ENCODE measurements at regions not wholly inside any gene's neighbourhood (a gene's known extent, or its start where the extent isn't known, plus 50 kb on each side); places are given as distances from the start of the nearest gene placed in this dataset.

DNA sequence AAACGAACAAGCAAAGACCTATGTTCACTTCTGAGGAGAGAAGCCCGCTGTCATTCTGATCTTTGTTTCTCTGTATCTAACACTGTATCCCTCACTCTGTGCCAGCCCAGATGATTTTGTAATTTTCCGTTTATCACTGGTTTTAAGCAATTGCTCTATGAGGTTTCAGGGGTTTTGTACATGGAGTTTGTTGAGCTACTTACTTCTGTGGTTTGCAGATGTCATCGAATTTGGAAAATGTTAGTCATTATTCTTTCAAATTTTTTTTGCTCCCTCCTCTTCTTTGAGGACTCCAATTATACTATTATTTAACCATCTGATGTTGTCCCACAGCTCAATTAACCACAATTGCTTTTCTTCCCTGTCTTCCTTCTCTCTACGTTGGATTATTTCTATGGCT, 650.9 kb upstream of the IGFBP3 start:
- DNase-seq (ENCODE audit: low spot score), result no peak

DNA sequence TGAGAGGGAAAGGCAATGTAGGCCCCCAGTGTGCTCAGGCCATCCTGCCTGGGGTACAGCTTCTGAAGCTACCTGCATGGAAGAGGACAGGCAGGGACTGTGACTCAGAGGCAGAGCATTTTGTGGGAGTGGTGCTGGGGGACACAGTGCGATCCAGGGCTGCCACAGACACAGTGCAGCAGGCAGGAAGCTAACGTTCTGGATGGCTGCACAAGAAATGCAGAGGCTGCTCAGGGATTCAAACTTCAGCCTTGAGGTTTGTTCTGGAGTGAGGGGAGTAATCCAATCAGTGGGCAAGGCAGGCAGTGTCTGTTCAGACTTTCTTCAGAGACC, 648.0 kb upstream of the IGFBP3 start:
- peak; percentile 11 for DNase-seq (ENCODE audit: low spot score)

DNA sequence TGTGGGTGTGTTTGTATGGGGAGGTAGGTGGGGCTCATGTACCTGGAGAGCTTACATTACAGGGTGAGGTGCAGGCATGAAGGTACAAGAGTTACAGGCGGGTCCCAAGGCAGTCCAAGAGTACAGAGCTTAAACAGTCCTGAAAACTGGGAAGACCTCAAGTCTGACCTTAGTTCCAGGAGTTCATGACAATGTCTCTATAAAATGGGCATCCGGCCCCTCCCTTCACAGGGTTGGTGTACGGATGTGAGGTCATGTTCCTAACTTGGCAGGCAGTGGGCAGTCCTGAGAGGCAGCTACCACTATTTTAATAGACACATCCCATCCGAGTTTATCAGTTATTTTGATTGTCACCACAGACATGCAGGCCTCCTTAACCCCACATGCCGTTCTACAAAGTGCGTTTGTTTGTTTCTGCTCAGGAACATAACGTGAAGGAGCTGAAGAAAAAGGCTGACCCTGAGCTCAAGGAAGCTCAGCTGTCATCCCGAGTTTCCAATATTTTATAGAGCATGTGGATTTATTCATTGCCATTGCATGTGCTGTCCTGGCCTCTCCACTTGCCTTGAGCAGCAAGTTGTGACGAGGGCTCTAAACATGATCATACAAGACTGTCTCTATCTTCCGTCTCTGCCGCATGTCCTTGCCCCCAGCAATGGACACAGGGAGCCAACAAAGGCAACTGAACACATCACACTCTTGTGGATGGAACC, 647.5 kb upstream of the IGFBP3 start:
- peak; percentile 24 for DNase-seq (ENCODE audit: low spot score)

DNA sequence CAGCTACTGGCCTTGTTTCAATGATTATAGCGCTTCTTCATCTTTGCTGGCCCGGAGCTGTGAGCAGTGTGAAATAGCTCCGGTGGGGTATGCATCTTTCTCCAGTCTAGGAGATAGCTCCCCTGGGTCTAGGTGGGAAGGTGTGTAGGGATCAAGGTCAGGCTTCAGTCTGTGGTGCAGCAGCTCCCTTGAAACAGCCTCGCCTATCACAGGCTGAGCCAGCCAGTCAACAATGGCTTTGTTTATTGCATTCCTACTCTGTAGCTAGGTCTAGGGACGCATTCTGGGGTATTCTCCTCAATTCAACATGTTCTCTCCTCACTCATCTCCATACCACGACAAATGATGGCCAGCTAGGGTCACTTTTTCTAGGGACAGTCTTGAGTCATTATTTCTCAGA, 646.8 kb upstream of the IGFBP3 start:
- no peak for DNase-seq (ENCODE audit: low spot score)

DNA sequence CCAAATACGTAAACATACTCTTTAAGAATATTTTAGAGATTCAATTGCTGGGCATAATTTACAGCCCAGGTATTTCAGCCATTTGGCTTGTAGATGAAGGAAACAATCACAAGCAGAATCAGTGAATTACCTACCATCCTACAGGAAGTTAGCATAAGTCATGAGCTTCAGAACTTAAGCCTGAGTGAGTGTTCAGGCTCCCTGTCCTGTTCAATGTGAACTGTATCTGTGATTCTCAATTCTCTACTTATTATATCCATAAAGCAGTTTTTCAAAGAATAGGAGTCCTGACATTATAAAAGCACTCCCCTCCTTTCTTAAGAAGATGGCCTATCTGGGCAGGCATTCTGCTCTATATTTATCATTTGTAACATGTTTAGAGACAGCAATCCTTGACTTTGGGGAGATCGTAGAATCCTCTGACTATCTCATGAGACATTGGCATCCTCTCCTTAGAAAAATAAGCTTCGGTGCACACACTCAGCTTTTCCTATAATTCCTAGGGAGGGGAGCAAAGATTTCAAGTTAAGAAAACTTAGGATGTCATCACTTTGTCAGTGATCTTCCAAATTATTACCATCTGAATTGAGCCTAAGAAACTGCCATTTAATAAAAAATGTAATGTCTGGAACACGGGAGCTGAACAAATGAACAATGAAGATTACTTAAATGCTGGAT, 645.2 kb upstream of the IGFBP3 start:
- DNase-seq (ENCODE audit: low spot score), result no peak

DNA sequence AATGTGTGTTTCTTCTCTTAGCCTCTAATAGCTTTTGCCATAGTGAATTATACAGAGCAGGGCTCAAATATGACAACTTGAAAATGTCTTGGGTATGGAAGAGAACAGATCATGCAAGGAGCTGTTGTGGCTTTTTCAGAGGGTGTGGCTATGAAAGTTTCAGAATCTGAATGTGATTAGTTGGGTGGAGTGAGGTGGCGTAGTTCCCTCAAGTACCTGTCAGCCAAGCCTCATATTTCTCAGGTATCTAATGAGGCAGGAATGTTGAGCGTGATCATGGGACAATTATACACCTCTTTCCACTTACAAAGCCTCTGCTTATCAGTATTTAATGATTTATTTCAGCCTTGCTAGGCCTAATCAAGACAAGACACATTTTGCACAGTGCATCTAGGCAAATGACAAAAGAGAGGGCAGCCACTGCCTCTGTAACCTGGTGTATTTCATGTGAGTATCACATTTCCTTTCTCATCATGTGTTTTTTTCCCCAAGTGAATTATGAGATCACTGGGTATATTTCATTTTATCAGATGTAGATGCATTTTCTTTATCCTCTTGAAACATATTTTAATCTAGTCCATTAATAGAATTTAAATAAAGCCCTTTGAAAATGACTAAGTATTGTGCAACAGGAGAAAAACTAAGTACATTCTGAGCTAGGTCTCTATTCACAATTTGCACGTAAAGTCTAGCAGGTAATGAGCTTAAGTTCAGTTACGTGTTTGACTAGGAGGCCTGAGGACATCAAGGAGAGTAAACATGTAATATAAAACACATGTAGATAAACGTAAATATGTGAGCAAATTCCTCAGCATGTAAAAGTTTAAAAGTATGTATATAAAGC, 644.4 kb upstream of the IGFBP3 start:
- DNase-seq (ENCODE audit: low spot score), result no peak

DNA sequence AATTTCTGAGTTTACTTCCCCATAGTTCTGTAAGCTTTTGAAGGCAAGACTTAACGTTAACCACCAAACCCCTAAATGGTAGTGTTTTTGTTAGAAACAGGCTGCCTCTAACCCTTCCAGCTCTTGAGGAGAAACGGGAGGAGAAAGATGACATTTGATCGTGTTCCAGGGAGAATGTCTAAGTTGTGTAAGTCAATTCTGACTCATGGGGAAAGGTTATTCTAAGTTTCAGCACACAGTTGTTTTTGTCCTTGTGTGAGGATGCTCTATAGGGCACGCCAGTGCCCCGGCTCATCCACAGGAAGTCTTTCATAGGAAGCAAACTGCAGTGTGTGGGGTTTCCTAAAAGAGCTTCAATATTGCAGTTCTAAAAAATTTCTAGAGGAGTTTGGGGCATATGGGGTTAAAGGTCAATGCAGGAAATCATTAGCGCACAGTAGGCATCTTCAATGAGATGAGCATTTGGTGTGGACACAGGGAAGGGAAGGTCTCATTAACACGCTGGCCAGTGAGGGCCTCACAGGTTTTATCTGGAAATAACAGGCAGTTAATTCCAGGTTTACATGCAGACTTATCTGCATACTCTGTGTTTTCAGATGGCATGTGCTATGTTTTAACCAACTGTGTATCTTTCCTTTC, 638.2 kb upstream of the IGFBP3 start:
- no peak for DNase-seq (ENCODE audit: low spot score)

DNA sequence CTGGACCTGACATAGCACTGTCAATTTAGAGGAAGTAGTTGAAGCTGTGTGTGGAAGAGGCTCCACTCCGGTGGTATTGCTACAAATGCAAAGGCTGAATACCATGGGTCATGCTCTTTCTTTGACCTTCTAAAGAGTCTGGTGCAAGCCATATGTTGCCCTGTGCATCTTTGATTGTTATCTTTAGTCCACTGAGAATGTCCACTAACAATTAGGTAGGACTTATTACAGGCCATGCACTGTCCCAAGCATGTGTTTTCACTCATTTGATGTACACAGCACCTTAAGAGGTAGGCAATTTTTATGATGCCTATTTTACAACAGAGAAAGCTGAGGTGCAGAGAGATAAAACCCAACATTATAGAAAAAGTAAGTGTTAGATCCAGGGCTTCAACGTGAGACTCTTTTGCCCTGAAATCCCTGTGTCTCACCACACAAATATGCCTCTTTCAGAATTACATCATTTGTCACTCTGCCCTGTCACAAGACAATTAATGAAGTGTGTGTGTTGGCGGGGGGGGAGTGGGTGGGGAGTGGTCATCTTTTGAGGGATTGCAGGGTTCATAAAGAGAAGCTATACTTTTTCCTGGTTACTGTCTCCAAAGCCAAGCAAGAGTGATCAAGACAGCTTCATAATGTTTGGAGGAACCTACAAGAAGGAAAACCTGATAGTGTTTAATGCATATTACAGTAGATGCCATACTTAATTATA, 637.6 kb upstream of the IGFBP3 start:
- DNase-seq (ENCODE audit: low spot score), result no peak

DNA sequence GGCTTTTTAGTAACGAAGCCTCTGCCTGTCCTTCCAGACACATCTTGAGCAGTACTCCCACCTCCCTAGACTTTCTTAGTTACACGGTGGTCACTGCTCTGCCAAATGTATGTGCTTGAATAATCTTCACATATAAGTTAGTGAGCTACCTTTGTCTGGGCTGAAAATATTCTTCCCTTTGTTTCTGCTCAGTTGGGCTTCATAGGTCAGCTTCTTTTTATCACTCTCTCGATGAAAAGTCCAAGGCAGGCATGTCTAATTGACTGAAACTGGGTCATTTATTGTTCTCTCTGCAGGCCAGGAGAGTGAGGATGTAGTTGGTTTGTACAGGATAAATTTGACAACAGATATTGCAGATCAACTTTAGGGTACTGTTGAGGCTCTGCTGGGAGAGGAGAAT, 636.7 kb upstream of the IGFBP3 start:
- no peak for DNase-seq (ENCODE audit: low spot score)

DNA sequence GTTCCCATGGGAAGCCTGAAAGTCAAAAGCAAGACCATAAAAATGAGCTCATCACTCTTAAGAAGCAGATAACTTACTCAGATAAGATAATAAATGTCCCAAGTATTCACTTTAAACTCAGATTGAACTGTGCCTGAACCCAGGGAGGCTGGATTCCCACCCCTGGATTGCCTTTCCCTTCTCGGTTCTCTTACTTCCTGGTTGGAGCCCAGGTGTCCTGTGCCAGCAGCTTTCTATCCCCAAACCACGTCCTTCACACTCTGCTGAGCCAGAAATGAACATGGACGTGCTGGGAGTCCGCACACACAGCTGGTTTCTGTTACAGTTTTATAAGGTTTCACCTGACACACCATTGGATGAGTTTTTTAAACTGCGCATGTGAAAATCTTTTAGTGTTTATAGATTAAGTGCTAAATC, 636.2 kb upstream of the IGFBP3 start:
- no peak for DNase-seq (ENCODE audit: low spot score)

DNA sequence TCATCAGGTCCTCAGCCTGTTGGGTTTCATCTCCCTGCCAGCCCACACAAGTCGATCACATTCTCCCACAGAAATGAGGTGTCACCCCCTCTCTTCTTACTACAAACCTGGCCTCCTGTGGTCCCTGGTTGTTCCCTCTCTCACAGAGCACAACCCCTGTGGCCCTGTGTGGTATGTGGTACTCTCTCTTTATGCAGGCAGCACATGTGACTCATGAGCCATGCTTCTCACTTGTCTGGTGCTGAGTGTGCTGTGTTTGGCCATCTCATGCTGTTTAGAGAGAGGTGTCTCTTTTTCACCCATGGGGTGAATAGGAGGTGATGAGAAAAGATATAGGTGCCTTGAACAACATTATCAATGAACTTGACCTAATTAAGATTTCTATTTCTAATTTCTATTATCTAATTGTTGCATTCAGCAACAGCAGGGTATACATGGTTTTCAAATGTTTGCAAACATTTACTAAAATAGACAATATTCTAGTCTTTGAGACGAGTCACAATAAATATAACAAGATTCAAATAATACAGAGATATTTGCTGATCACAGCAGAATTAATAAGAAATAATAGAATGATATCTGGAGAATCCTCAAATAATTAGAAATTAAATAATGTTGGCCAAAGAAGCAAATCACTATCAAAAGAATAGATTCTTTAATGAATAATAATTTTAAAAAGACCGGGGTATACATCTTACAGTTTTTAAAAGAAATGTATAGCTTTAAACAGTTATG, 633.8 kb upstream of the IGFBP3 start:
- DNase-seq (ENCODE audit: low spot score), result no peak

DNA sequence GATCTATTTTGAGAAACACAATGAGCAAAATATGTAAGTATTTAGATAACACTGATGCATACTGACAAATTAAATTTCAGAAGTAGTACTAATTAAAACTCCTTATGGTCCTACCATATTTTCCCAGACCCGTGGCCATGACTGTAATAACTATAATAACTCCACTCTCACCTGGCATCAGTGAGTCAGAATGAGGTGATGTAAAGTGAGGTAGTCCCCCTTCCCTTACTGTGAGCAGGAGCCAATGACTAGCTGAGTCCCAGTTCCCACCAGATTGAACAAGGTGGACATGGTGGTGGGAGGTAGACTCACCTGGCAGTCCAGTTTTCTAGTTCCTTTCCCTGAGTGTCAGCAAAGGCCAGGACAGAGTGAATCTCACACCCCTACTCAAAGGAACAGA, 630.5 kb upstream of the IGFBP3 start:
- no peak for DNase-seq (ENCODE audit: low spot score)

DNA sequence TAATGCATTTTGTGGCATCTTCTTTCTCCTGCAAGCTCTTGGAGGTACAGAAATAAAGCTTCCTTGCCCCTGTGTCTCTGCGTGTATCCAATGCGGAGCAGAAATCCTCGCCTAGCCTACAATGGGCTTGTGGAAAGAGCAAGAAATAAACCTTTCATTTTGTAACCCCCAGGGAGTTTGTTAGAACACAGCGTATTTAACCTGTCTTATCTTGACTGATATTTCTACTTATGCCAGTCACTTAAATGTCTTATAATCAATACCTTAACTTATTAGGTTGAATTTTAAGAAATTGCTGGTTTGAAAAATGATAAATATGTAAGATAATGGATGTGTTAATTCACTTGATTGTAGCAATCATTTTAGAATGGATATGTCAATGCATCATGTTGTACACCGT, 629.8 kb upstream of the IGFBP3 start:
- DNase-seq (ENCODE audit: low spot score), result no peak

DNA sequence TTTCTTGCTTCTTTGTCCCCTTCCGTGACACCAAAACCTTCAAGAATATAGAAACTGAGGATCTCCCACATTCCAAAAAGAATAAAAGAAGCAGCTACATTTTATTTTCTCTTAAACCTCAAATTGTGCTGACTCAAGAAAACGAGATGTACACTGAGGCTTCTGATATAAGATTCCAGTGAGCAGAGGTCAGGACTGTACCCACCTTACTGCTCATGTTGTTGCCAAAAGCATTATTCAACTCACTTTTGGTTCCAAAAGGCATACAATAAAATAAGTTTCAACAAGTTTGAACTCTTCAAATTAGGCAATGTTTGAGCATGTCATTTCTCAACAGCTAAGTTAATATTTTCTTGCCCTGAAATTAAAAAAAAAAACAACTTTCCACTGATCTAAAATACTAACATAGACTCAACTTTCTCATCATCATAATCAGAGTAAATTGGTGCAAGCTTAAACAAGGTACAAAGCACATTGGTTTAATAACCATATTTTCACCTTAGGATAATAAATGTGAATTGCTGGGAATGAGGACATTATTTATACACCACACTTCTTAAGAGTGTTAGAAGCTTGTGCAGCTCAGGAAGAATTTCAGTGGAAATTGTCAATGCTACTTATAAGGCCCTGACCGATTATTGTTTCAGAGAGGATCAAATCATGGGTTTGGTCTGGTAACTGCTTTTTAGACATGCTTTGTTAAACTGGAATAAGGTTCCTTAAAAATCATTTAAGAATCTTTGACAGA, 629.0 kb upstream of the IGFBP3 start:
- DNase-seq (ENCODE audit: low spot score), result no peak

DNA sequence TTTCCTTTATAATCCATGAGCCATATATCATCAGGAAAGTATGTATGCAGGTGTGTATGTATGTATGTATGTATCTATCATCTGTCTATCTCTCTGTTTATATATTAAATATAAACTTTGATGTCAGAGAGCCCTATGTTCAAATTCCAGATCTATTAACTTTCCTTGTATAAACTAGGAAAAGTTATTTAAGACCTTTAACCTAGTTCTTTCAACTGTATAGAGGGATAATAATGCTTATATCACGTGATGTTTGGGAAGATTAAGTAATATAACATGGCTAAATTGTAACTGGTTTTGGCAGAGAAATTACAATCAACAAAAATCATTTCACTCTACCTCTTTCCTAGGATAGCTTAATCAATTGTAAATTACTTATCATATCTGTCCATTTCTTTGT, 628.3 kb upstream of the IGFBP3 start:
- DNase-seq (ENCODE audit: low spot score), result no peak

DNA sequence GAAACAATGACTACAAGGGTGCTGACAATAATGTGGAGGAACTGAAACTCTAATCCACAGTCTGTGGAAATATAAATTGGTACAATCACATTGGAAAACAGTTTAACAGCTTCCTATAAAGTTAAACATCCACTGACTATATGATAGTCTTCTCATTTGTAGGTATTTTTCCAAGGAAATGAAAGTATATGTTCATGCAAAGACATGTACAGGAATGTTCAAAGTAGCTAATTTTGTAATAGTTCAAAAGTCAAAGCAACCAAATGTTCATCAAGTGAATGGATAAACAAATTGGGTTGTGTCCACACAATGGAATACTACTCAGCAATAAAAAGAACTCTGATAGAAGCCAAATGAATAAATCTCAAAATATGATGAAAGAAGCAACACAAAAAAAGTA, 626.0 kb upstream of the IGFBP3 start:
- no peak for DNase-seq (ENCODE audit: low spot score)

DNA sequence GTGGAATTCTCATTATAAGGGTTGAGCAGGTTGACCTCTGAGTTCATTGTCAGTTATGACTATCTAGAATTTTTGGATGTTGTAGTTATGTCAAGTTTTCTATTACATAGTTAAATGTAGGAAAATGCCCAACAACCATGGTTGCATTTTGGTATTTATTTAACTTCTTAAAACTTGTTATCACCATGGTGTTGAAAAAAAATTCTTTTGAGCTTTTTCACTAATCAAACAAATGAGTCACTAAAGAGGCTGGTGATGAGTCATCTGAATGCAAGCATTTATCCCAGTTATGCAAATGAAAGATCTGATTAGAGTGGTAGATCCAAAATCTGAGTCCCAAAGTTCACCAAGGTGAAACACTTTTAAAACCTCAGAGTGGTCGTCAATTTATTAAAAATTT, 624.7 kb upstream of the IGFBP3 start:
- DNase-seq (ENCODE audit: low spot score), result peak; percentile 51

DNA sequence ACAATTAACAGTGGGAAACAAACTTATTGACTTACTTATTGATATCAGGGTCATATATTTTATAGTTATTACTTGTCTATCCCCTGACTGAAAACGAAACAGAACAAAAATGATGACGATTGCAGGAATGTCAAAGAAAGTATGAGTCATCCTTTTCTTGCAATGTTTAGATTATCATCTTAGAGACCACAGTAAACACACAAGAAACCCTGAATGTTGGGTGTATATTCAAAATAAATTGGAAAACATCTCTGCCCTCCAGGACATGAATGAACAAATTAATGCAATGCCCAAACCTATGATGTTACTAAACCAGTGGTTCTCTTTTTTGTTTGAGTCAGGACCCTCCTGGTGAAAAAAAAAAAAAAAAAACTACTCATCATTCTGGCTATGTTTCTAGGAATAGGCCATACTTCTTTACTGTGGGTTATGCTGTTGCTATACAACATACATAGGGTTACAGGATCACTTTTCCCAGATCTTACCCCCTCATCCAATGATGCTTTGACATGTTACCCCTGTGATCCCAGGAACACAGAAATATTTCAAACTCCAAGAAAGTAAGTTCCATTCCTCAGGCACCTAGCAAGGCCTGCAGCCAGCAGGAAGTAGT, 623.4 kb upstream of the IGFBP3 start:
- peak; percentile 17 for DNase-seq (ENCODE audit: low spot score)

DNA sequence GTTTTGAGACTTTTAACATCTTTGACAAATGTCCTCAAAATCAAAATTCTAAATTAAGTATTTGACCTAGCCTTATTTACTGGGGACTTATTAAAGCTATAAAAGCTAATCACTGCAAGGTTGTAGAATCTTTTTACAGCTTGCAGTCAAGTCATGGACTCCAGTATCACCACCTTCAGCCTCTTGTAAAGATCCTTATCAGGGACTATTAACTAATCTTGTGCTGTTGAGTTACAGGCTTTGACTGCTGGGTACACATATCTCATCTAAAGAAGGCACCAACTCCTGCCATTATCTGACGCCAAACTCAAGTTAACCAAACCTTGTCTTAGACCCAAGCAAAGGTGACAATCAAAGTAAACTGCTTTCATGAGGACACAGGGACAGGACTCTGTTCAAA, 621.0 kb upstream of the IGFBP3 start:
- no peak for DNase-seq (ENCODE audit: low spot score)

DNA sequence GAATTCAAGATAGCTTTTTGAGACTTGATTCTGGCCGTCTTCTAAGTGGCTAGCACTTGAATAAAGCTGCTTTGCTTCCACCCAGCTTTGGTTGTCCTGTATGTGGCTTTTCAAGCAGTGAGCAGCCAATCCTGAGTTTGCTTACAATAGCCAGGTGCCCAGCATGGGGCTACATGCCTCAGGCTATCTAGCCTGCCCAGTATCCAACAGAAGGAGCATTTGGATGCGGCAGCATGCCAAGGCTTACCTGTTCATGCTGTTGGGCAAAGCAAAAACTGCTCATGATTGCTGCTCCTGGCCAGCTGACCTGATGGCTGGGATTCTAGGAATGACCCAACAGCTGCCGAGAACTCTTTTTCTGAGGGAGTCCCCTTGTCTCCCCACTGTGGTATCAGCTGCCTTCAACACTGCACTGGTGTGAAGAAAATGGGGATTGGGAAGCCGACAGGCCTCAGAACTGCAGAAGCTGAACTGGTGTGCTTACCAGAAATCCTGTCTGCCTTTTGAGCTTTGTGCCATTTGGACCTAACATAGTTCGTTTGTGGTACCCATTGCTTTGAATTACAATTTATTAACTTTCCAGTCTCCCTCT, 618.9 kb upstream of the IGFBP3 start:
- no peak for DNase-seq (ENCODE audit: low spot score)
